ENCODE measurements at regions not wholly inside any gene's neighbourhood (a gene's known extent, or its start where the extent isn't known, plus 50 kb on each side); places are given as distances from the start of the nearest gene placed in this dataset.

DNA sequence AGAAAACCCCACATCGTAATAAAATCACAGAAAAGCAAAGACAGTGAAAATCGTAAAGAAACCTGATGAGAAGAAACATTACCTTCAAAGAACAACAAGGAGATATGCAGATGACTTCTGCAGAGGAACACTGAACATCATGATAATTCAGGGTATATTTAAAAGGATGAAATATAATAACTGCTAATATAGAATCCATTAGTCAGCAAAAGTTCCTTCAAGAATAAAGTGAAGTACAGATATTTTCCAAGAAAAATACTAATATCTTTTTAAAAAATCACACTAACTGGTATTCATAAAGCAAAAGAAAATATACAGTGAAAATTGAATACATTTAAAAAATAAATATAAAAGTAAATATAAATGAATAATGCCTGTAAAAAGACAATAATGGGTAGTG is 176.3 kb upstream of the VEGFC start:
- H3K27ac ChIP-seq, result no peak overlapping the region
- DNase-seq (ENCODE audit: low read depth, low spot score), result no peak

GRCh38 chr4:176970853-176971252 is 178.1 kb upstream of the VEGFC start:
- DNase-seq (ENCODE audit: low read depth, low spot score), result no peak
- no peak overlapping the region for H3K27ac ChIP-seq

- no peak for DNase-seq (ENCODE audit: low read depth, low spot score)
- no peak overlapping the region for H3K27ac ChIP-seq
Measured at GRCh38 chr4:176971576-176972115, 178.9 kb upstream of the VEGFC start.

DNA sequence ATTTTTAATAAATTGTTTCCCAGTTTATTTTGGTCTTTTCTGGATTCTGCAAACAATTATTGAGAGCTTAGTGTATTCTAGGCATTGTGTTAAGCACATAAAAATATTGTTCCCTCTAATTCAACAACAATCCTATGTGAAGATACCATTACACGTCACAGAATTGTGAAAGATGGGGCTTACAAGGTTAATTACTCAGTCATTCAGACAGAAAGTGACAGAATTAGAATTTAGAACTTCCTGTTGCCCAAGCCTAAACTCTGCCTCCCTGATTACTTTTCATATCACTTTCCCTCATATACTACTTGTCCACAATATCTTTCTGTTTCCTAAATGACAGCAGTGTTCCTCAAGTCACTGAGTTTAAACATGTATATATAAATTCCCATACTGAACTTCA is 186.7 kb upstream of the VEGFC start:
- H3K27ac ChIP-seq, result no peak overlapping the region
- no peak for DNase-seq (ENCODE audit: low read depth, low spot score)

GRCh38 chr4:176981074-176981473 is 188.4 kb upstream of the VEGFC start:
- peak overlapping the region; percentile 26 for H3K27ac ChIP-seq

GRCh38 chr4:176981551-176981950 is 188.8 kb upstream of the VEGFC start:
- no peak for DNase-seq (ENCODE audit: low read depth, low spot score)
- H3K27ac ChIP-seq, result peak overlapping the region; percentile 26

More at GRCh38 chr4:176981074-176981473, 188.4 kb upstream of the VEGFC start:
- no peak for DNase-seq (ENCODE audit: low read depth, low spot score)

DNA sequence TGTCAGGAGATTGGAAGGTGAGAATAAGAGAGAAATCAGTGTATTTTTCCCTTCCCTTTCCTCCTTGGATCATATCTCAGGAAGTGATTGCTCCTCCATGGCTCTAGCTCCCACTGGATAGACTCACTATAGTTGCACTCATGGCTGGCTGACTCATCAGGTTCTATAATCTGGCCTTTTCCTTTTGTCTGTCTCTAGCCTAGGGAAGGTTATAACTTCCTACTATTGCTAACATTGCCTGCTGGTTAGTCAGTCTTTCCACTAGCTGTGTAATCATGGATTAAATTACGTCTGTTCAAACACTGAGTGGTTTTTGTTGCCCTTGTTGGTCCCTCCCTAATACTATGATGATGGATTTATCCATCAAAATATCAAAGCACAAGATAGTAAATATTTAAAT is 195.5 kb upstream of the VEGFC start:
- peak overlapping the region; percentile 85 for H3K27ac ChIP-seq

DNA sequence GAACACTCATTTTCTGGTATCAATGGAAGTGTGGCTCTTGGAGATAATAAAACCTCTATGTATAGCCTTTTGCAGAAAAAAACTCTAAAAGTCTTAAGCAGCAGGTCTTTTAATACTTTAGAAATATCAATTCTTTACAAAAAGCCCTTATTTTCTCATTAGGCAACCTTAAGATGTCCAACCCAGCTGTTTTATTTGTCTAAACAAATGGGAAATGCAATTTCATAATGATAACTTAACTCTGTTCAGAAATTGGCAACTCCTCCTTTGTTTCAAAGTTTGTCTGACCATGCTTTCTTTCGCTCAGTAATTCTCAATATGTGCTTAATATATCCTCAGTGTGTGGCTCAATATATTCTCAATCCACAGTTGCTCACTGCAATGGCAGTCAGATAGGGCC is 196.5 kb upstream of the VEGFC start:
- DNase-seq (ENCODE audit: low read depth, low spot score), result no peak
- peak overlapping the region; percentile 85 for H3K27ac ChIP-seq

More for the DNA sequence above, 195.5 kb upstream of the VEGFC start:
- DNase-seq (ENCODE audit: low read depth, low spot score), result peak; percentile 86

DNA sequence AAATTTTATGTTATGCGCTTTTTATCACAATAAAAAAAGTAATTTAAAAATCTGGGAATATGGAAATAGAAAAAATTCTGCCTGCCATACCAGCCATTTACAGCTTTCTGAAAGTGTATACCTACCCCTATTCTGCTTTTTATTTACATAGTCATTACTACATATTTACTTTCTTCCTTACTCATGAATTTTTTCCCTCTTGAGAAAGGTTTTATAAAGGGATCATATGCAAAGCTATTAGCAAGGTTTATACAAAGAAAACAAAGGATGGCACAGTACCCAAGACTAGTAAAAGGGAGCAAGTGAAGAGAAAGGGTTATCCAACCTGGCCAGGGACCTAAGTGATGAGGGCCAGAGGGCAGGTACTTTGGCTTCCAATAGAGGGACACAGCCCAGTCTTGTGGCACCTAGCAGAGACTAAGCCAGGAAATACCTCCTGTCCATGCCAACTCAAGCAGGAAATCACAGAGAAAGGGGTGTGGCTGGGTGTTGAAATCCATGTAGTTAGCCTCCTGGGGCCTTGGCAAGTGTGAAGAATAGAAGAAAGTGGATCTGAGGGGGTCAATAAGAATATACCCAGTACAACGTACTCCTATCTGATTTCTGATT is 207.3 kb upstream of the VEGFC start:
- H3K27ac ChIP-seq, result peak overlapping the region; percentile 82
- DNase-seq (ENCODE audit: low read depth, low spot score), result no peak

DNA sequence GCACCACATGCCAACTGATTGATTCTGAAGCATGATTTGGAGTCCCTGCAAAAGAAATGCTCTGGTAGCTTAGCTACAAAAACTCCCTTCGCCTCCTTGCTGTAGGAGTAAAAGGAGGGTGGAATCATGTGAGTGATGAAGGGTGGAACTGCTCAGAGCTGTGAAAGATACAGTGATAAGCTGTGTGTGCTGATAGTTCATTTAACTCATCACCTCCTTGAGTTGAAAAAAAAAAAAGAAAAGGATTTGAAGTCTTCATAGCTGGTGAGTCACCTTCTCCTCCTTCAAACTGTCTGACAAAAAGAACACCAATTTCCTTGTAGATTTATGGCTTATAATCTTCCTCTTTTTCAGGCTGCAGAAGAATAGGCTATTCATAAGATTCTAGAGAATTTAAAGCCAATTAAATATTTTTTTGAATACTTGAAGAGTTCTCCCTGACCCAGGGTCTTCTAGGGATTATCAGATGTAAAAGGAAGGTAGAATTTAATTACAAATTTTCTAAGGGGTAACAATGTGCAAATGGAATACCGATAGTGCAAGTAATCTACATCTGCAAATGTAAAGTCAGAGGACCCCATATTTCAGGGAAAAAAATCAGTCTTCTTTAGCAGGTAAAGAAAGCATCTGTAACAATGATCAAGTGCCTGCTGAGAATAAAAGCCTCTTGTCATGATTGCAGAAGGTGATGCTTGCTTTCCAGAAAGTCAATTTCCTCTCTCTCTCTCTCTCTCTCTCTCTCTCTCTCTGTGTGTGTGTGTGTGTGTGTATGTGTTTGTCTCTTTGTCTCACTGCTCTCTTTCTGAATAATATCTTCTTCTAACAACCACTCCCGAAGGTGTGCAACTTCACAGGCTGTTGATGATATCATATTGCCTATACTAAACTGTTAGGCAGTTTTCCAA is 208.8 kb upstream of the VEGFC start:
- peak; percentile 48 for DNase-seq (ENCODE audit: low read depth, low spot score)
- H3K27ac ChIP-seq, result peak overlapping the region; percentile 82

DNA sequence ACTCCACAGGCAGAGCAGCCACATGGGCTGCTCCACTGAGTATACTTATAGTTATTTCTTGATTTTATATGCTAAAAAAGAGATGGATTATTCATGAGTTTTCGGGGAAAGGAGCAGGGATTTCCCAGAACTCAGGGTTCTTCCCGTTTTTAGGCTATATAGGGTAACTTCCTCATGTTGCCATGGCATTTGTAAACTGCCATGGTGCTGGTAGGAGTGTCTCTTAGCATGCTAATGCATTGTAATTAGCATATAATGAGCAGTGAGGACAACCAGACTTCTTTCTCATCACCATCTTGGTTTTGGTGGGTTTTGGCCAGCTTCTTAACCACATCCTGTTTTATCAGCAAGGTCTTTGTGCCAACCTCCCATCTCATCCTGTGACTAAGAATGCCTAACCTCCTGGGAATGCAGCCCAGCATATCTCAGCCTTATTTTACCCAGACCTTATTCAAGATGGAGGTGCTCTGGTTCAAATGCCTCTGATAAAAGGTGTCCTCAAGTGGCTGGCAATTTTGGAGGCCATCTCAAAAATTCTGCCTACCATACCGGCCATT is 213.0 kb upstream of the VEGFC start:
- peak; percentile 80 for DNase-seq (ENCODE audit: low read depth, low spot score)

GRCh38 chr4:177006331-177006730 is 213.6 kb upstream of the VEGFC start:
- peak overlapping the region; percentile 98 for H3K27ac ChIP-seq
- no peak for DNase-seq (ENCODE audit: low read depth, low spot score)

More for the DNA sequence above, 213.0 kb upstream of the VEGFC start:
- H3K27ac ChIP-seq, result peak overlapping the region; percentile 98

DNA sequence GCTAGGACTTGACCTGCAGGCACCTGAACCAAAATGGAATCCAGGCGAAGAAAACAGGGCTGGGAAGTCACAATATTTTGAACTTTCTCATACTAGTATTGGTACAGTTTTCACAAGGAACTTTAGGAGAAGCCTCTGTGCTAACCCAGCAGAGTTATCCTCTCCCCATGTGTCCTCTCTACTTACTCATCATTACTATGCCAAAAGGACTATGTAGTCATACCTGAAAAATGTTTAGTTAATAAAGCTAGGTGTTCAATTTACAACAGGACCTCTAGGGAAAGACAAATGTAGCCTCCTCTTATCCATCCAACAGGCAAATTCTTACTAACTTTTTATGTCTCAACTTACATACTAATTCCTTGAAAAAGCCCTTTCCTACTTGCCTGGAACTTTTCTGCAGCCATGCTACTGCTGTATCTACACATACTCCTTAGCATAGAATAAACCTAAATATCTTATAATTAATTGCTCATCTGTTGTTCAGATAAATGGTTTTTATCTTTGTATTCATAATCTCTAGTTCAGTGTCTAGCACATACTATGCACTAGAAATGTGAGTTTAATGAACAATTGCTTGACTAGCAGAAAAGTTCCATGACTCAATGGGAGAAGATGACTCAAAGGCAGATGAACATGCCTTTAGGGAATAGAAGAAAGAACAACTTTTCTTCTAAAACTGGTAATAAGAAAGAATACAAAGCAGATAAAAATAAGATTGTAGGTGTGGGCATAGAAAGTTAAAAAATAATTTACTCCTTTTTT is 215.5 kb upstream of the VEGFC start:
- DNase-seq (ENCODE audit: low read depth, low spot score), result peak; percentile 41
- peak overlapping the region; percentile 98 for H3K27ac ChIP-seq

DNA sequence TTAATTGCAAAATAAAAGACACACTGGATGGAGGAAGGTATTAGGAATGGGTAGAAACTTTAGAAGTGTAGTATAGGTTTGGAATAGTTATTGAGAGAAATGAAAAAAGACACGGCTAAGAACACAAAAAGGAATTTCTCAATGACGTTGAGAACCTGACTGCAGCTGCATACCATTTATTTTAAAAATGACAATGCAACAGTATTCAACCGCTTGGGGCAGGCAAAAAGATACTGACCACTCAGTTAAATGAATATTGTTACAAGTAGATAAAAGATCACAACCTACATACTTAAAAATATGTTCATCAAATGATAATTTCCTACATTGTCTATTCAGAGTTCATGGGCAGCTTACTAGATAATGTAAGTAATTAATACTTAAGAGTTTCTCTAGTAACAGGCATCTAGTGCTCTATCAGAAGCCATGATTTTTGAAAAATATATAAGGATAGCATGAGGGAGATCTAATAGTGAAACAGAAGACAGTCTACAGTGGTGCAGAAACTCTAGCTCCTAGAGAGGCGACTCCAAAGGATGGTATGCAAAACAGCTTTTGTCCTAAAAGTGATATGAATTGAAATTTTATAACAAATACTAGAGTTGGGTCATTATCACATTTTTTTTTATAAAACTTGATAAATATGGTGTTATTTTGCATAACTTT is 216.2 kb upstream of the VEGFC start:
- no peak for DNase-seq (ENCODE audit: low read depth, low spot score)
- peak overlapping the region; percentile 98 for H3K27ac ChIP-seq

DNA sequence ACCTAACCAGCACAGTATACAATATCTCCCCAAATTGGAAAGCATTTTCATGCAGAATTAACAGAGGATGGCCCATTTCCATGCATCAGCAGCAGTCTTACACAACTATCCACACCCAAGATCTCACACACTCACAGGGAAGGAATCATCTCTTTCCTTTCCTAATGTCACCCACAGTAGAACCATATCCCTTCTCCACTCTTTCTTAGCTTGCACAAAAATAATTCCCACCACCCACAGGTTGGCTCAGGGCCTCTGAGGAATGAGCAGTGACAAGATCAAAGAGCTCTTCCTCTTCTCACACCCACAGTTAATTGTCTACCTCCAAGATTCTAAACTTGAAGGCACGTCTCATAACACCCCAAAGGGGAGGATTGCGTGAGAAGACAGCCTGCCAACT is 217.7 kb upstream of the VEGFC start:
- no peak for DNase-seq (ENCODE audit: low read depth, low spot score)
- H3K27ac ChIP-seq, result peak overlapping the region; percentile 98

GRCh38 chr4:177012918-177013545 is 220.3 kb upstream of the VEGFC start:
- peak overlapping the region; percentile 81 for H3K27ac ChIP-seq
- DNase-seq (ENCODE audit: low read depth, low spot score), result no peak

DNA sequence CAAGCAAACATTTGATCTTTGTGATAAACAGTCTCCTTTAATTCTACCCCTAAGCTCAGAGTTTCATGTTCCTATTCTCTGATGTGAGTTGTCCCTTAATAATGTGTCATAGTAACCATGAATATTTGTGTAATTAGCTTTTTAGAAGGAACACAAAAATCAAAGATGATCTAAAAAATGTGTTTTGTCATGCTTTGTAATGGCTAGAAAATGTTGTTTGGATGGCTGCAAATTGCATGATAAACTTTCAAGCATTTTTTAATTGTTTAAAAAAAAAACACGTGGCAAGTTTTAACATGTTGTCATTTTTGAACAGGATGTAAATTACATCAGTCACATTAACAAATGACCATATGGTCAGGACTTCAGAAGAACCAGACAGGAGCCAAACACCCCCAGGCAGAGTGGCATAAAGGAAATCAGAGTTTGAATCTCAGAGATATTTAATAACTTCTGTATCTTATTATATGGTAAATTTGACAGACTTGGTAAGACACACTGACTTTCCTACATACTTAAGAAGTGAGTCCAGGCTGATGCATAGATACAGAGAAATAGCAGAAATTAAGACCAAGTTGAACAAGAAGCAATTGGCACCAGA is 223.9 kb upstream of the VEGFC start:
- DNase-seq (ENCODE audit: low read depth, low spot score), result peak; percentile 54
- peak overlapping the region; percentile 95 for H3K27ac ChIP-seq

DNA sequence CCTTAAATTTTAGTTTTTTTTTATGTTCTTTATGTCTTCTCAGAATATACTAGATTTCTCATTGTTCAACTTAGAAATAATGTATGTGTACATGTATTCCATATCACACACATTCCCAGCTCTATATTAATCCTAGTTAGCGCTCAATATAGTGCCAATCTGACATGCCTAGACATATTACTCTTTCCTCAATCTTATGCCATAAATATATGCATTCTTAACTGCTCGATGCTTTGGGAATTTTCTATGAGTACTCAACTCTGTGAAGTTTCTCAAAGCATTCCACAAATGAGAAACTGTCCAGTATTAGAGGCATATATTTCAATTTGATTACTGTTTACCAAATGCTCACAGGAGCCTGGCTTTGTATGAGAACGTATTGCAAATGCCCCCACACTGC is 231.2 kb upstream of the VEGFC start:
- DNase-seq (ENCODE audit: low read depth, low spot score), result no peak
- peak overlapping the region; percentile 23 for H3K27ac ChIP-seq

DNA sequence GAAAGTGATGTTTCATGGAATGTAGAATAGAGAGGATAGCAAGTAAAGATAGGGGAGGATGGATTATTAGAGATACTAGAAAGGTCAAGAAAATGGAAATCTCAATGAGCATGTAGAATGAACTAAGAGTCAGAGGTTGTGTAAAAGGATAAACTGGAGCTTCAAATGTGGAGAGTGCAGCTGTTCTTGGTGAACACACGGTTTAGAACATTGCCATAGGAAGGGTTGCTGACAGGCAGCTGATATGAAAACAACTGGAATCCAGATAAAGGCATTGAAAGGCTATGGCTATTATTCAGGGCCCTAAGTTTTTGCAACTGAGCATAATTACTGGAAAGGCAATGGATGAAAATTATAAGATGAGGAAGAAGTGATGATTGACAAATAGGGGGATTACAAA is 239.6 kb upstream of the VEGFC start:
- no peak for DNase-seq (ENCODE audit: low read depth, low spot score)
- no peak overlapping the region for H3K27ac ChIP-seq

All from epithelial cell of prostate (primary cell).